DND-41 (cell line): ENCODE measurements at regions not wholly inside any gene's neighbourhood (a gene's known extent, or its start where the extent isn't known, plus 50 kb on each side); places are given as distances from the start of the nearest gene placed in this dataset.

Experiments
- ATAC-seq: fragments of 200-7000 bp; cut with Tn5 transposase; 3 replicates; pipeline ENCODE4 v1.9.1; 2021; ENCODE audit warnings: low read depth; ENCODE audit not compliant: insufficient read depth
- DNase-seq: peaks from one replicate; pipeline ENCODE4 v3.0.0-alpha.2; 2020
- H2AFZ ChIP-seq: 2 replicates; pipeline ENCODE4 v1.6.0; 2012; ENCODE audit warnings: low read depth, low read length
- H3K27ac ChIP-seq: 2 replicates; pipeline ENCODE4 v1.5.1; 2012; ENCODE audit warnings: low read length, inconsistent platforms
- H3K27me3 ChIP-seq: fragments of 200-600 bp; sonication (generic); 2 replicates; pipeline ENCODE4 v1.6.0; 2012; ENCODE audit warnings: low read length, mild to moderate bottlenecking, inconsistent platforms; ENCODE audit not compliant: insufficient read depth, poor library complexity
- H3K36me3 ChIP-seq: 2 replicates; pipeline ENCODE4 v1.5.1; 2012; ENCODE audit warnings: low read length, inconsistent platforms; ENCODE audit not compliant: insufficient read depth
- H3K4me1 ChIP-seq: 2 replicates; pipeline ENCODE4 v1.5.1; 2012; ENCODE audit warnings: mild to moderate bottlenecking, low read length; ENCODE audit not compliant: insufficient read depth
- H3K4me2 ChIP-seq: 2 replicates; pipeline ENCODE4 v1.6.0; 2012; ENCODE audit warnings: mild to moderate bottlenecking, moderate library complexity, low read length, inconsistent platforms; ENCODE audit not compliant: insufficient read depth
- H3K4me3 ChIP-seq, 2 experiments: fragments of 200-600 bp in 1 of 2; shearing (Covaris generic) in 1 of 2; 2 replicates each; pipeline ENCODE4 v1.5.1; 2012 to 2016; ENCODE audit warnings: inconsistent platforms in 2 of 2, low read length in 2 of 2, mild to moderate bottlenecking in 2 of 2, low read depth in 1 of 2, moderate library complexity in 1 of 2
- H3K79me2 ChIP-seq: 2 replicates; pipeline ENCODE4 v1.6.0; 2012; ENCODE audit warnings: low read length, inconsistent platforms; ENCODE audit not compliant: insufficient read depth
- H3K9ac ChIP-seq: 2 replicates; pipeline ENCODE4 v1.6.0; 2012; ENCODE audit warnings: low read depth, mild to moderate bottlenecking, inconsistent platforms, low read length, moderate library complexity
- H3K9me3 ChIP-seq: 2 replicates; pipeline ENCODE4 v1.5.1; 2012; ENCODE audit warnings: low read length, moderate library complexity, mild to moderate bottlenecking, inconsistent platforms; ENCODE audit not compliant: insufficient read depth, severe bottlenecking
- H4K20me1 ChIP-seq: 2 replicates; pipeline ENCODE4 v1.6.0; 2012; ENCODE audit warnings: low read length; ENCODE audit not compliant: insufficient read depth
- CTCF ChIP-seq: IDR thresholded peaks from 2 replicates; pipeline ENCODE4 v1.5.1; 2012; ENCODE audit warnings: borderline replicate concordance, low read length, moderate library complexity, mild to moderate bottlenecking; ENCODE audit not compliant: poor library complexity, severe bottlenecking; ENCODE audit errors: extremely low read depth
- EZH2 ChIP-seq: IDR thresholded peaks from 3 replicates; pipeline ENCODE4 v1.6.1; 2012; ENCODE audit warnings: borderline replicate concordance, low read depth, mild to moderate bottlenecking, moderate library complexity, low read length, inconsistent platforms; ENCODE audit not compliant: severe bottlenecking

- no peak overlapping the region for H3K4me3 ChIP-seq
- no peak for TF ChIP-seq CTCF
- TF ChIP-seq EZH2 = no peak
- no peak overlapping the region for H3K4me2 ChIP-seq
- no peak overlapping the region for H3K9ac ChIP-seq
- no peaks in the 10 kb centered on the region for H3K27me3 ChIP-seq
- no peaks in the 10 kb centered on the region for H4K20me1 ChIP-seq
- no peak overlapping the region for H3K27ac ChIP-seq
- DNase-seq (no peak), ATAC-seq (no peak)
- H3K4me1 ChIP-seq = no peaks in the 10 kb centered on the region
- H3K36me3 ChIP-seq = no peaks in the 10 kb centered on the region
- H3K9me3 ChIP-seq = no peaks in the 10 kb centered on the region
- no peak overlapping the region for H2AFZ ChIP-seq
- H3K79me2 ChIP-seq = no peaks in the 10 kb centered on the region
Measured at GRCh38 chr9:17900606-17901005, 321.7 kb downstream of the SH3GL2 start.

- Histone ChIP-seq H3K4me3 (no peak overlapping the region), H3K4me1 (no peaks in the 10 kb centered on the region), H3K27ac (no peak overlapping the region), H3K27me3 (no peaks in the 10 kb centered on the region), H3K9ac (no peak overlapping the region), H3K4me2 (no peak overlapping the region), H3K9me3 (no peaks in the 10 kb centered on the region), H3K79me2 (no peaks in the 10 kb centered on the region), H2AFZ (no peak overlapping the region), H3K36me3 (no peaks in the 10 kb centered on the region), H4K20me1 (no peaks in the 10 kb centered on the region)
- TF ChIP-seq CTCF (no peak), EZH2 (no peak)
- ATAC-seq (no peak), DNase-seq (no peak)
Measured at GRCh38 chr9:17905366-17905765, 326.5 kb downstream of the SH3GL2 start.

DNA sequence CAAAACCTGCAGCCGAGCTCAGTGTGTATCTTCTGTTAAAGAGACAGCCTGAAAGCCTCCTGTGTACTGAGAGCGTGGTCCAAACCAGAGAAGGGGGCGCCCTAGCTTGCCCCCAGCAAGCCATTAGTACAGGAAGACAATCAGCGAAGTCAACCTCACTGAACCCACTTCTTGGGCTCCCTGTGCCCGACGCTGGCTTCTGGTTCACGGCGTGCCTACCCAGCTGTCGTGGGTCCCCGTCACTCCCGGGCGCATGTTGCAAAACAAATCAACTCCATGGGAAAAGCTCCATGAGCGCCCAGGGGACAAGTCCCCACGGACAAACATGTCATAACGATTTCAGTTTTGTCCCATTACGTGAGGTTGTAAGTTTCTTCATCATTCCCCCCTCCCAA is 326.9 kb downstream of the SH3GL2 start:
- Histone ChIP-seq H3K27me3 (no peaks in the 10 kb centered on the region), H4K20me1 (no peaks in the 10 kb centered on the region), H3K4me1 (no peaks in the 10 kb centered on the region), H3K9ac (no peak overlapping the region), H3K4me3 (no peak overlapping the region), H3K4me2 (no peak overlapping the region), H3K36me3 (no peaks in the 10 kb centered on the region), H3K79me2 (no peaks in the 10 kb centered on the region), H3K9me3 (no peaks in the 10 kb centered on the region), H3K27ac (no peak overlapping the region), H2AFZ (no peak overlapping the region)
- ATAC-seq = no peak
- DNase-seq = no peak
- TF ChIP-seq CTCF = no peak
- TF ChIP-seq EZH2 = no peak
